Fibroblast of lung (primary cell): ENCODE measurements at regions not wholly inside any gene's neighbourhood (a gene's known extent, or its start where the extent isn't known, plus 50 kb on each side); places are given as distances from the start of the nearest gene placed in this dataset.
A peak's percentile ranks its signal among the peaks of the same experiment; 100 is the strongest.

Source experiments
- DNase-seq, 2 donors: peaks; one replicate each; pipeline versions ENCODE4 v3.0.0 to v3.0.0-alpha.2; 2010; ENCODE audit warnings: low read depth in 2 of 2
- H2AFZ ChIP-seq: 2 replicates; pipeline ENCODE4 v1.5.1; 2012; ENCODE audit warnings: low read length, control low read depth, inconsistent platforms
- H3K27ac ChIP-seq: 2 replicates; pipeline ENCODE4 v1.5.1; 2011; ENCODE audit warnings: low read length, control low read depth; ENCODE audit not compliant: insufficient read depth
- H3K27me3 ChIP-seq: 2 replicates; pipeline ENCODE4 v1.5.1; 2011; ENCODE audit warnings: mild to moderate bottlenecking, low read length; ENCODE audit not compliant: control insufficient read depth, insufficient read depth
- H3K36me3 ChIP-seq: 2 replicates; pipeline ENCODE4 v1.5.1; 2011; ENCODE audit warnings: low read length; ENCODE audit not compliant: control insufficient read depth, insufficient read depth
- H3K4me1 ChIP-seq: 2 replicates; pipeline ENCODE4 v1.5.1; 2011; ENCODE audit warnings: low read length; ENCODE audit not compliant: control insufficient read depth, insufficient read depth; ENCODE audit errors: extremely low read depth
- H3K4me2 ChIP-seq: 2 replicates; pipeline ENCODE4 v1.5.1; 2011; ENCODE audit warnings: low read length, control low read depth; ENCODE audit not compliant: insufficient read depth; ENCODE audit errors: extremely low read depth
- H3K4me3 ChIP-seq, 4 experiments: fragments of 200-600 bp in 1 of 4; sonication (generic) in 1 of 4; replicated peaks in 1 of 4; 2 replicates each; pipeline ENCODE4 v1.5.1; 2011 to 2016; ENCODE audit warnings: low read length in 4 of 4, low read depth in 3 of 4, mild to moderate bottlenecking in 3 of 4, control low read depth in 2 of 4, inconsistent platforms in 1 of 4, mixed read lengths in 1 of 4; ENCODE audit not compliant: insufficient read depth in 1 of 4; ENCODE audit errors: control extremely low read depth in 1 of 4
- H3K79me2 ChIP-seq: 2 replicates; pipeline ENCODE4 v1.5.1; 2012; ENCODE audit warnings: mild to moderate bottlenecking, low read length, inconsistent platforms; ENCODE audit not compliant: control insufficient read depth, insufficient read depth
- H3K9ac ChIP-seq: 2 replicates; pipeline ENCODE4 v1.5.1; 2011; ENCODE audit warnings: mild to moderate bottlenecking, low read length, control low read depth; ENCODE audit not compliant: insufficient read depth
- H3K9me3 ChIP-seq: 2 replicates; pipeline ENCODE4 v1.5.1; 2012; ENCODE audit warnings: low read depth, low read length; ENCODE audit not compliant: control insufficient read depth, insufficient read depth
- H4K20me1 ChIP-seq: 2 replicates; pipeline ENCODE4 v1.5.1; 2011; ENCODE audit warnings: low read length; ENCODE audit not compliant: control insufficient read depth, insufficient read depth; ENCODE audit errors: extremely low read depth
- EZH2 ChIP-seq: IDR thresholded peaks from 2 replicates; pipeline ENCODE4 v1.5.1; 2012; ENCODE audit warnings: low read length, control low read depth, mild to moderate bottlenecking; ENCODE audit errors: missing control alignments
- TF ChIP-seq, protein P1 (sequence below), 2 donors: IDR thresholded peaks in 1 of 2; conservative IDR thresholded peaks in 1 of 2; 1 replicate in 1 of 2; 2 replicates in 1 of 2; pipeline ENCODE4 v1.5.1; 2011 to 2012; ENCODE audit warnings: low read length in 2 of 2, control low read depth in 1 of 2, inconsistent platforms in 1 of 2, low read depth in 1 of 2, mild to moderate bottlenecking in 1 of 2

- no peak overlapping the region for H3K4me3 ChIP-seq
- no peaks in the 10 kb centered on the region for H4K20me1 ChIP-seq
- no peak overlapping the region for H3K27ac ChIP-seq
- no peak overlapping the region for H3K9ac ChIP-seq
- no peak overlapping the region for H2AFZ ChIP-seq
- no peaks in the 10 kb centered on the region for H3K27me3 ChIP-seq
- no peaks in the 10 kb centered on the region for H3K4me1 ChIP-seq
- H3K9me3 ChIP-seq = no peaks in the 10 kb centered on the region
- no peaks in the 10 kb centered on the region for H3K36me3 ChIP-seq
- no peak for DNase-seq
- TF ChIP-seq, protein P1, sequence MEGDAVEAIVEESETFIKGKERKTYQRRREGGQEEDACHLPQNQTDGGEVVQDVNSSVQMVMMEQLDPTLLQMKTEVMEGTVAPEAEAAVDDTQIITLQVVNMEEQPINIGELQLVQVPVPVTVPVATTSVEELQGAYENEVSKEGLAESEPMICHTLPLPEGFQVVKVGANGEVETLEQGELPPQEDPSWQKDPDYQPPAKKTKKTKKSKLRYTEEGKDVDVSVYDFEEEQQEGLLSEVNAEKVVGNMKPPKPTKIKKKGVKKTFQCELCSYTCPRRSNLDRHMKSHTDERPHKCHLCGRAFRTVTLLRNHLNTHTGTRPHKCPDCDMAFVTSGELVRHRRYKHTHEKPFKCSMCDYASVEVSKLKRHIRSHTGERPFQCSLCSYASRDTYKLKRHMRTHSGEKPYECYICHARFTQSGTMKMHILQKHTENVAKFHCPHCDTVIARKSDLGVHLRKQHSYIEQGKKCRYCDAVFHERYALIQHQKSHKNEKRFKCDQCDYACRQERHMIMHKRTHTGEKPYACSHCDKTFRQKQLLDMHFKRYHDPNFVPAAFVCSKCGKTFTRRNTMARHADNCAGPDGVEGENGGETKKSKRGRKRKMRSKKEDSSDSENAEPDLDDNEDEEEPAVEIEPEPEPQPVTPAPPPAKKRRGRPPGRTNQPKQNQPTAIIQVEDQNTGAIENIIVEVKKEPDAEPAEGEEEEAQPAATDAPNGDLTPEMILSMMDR (conservative IDR thresholded peaks at IDR 0.05 in 1 of 2, IDR thresholded peaks at IDR 0.05 in 1 of 2; ENCODE audit: low read depth in 1 of 2, low read length in 2 of 2) = no peak
- TF ChIP-seq EZH2 = no peak
- H3K79me2 ChIP-seq = no peaks in the 10 kb centered on the region
- H3K4me2 ChIP-seq = no peak overlapping the region
These were observed 191.7 kb downstream of the DHX15 start for GRCh38 chr4:24392613-24393012.

DNA sequence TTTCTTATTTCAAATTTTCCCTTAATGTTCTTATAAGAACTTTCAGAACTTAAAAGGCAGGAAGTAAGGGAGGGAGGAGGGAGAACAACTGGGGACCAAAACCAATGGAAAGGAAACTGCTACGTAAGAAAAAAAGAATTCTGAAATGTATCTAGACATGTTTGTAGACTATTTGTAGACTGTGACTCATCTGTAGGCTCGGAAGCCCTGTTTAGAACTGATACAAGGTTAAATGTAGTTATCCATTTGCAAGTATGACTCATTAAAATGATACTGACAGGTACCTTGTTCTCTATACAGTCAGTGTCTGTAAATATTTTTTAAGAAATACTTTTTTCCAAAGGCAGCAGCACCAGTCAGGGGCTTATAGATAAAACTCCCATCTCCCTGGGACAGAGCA is 202.0 kb downstream of the DHX15 start:
- no peak overlapping the region for H3K9ac ChIP-seq
- no peaks in the 10 kb centered on the region for H3K4me1 ChIP-seq
- H3K27me3 ChIP-seq = no peaks in the 10 kb centered on the region
- H4K20me1 ChIP-seq = no peaks in the 10 kb centered on the region
- no peak overlapping the region for H2AFZ ChIP-seq
- peak; percentile 23 to 93 for DNase-seq
- H3K4me3 ChIP-seq = no peak overlapping the region
- H3K9me3 ChIP-seq = no peaks in the 10 kb centered on the region
- H3K27ac ChIP-seq = no peak overlapping the region
- H3K79me2 ChIP-seq = no peaks in the 10 kb centered on the region
- H3K4me2 ChIP-seq = no peak overlapping the region
- no peaks in the 10 kb centered on the region for H3K36me3 ChIP-seq
- TF ChIP-seq, protein P1 (conservative IDR thresholded peaks at IDR 0.05 in 1 of 2, IDR thresholded peaks at IDR 0.05 in 1 of 2; ENCODE audit: low read depth in 1 of 2, low read length in 2 of 2) = no peak
- TF ChIP-seq EZH2 = no peak

DNA sequence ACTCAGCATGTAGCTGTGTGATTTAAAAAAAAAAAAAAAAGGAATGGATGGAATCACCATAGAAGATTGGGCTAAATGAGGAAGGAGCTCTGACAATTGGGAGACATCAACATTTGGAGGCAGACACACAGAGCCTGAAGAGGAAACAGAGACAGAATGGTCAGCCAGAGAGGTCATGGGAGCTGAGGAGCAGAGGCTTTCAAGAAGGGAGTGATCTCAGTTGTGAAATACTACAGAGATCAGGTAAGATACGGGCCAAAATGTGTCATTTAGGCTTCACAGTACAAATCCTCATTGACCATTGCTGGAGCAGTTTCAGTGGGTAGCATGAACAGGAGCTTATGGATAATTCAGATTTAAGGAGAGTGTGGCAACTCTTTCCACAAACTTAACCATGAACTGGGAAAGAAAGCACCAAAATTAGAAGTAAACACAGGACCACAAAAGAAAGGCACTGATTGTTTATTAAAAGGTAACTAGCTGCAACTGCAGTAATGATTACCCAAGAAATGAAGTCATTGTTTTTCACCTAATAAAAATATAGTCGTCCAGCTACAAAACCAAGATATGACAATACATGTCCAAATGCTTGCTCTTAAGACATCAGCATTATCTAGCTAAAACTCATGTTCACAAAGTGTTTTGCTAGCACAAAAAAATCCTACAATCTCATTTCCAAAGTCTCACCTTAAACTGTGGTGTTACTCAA is 203.2 kb downstream of the DHX15 start:
- no peak for TF ChIP-seq EZH2
- TF ChIP-seq, protein P1 (conservative IDR thresholded peaks at IDR 0.05 in 1 of 2, IDR thresholded peaks at IDR 0.05 in 1 of 2; ENCODE audit: low read depth in 1 of 2, low read length in 2 of 2) = no peak
- no peaks in the 10 kb centered on the region for H4K20me1 ChIP-seq
- no peak overlapping the region for H3K4me2 ChIP-seq
- H3K27ac ChIP-seq = no peak overlapping the region
- H3K9me3 ChIP-seq = no peaks in the 10 kb centered on the region
- DNase-seq = no peak
- H3K36me3 ChIP-seq = no peaks in the 10 kb centered on the region
- no peaks in the 10 kb centered on the region for H3K4me1 ChIP-seq
- H2AFZ ChIP-seq = no peak overlapping the region
- H3K4me3 ChIP-seq = no peak overlapping the region
- H3K27me3 ChIP-seq = no peaks in the 10 kb centered on the region
- H3K79me2 ChIP-seq = no peaks in the 10 kb centered on the region
- no peak overlapping the region for H3K9ac ChIP-seq
